Ascending aorta (tissue), 2 donors: ENCODE measurements at regions not wholly inside any gene's neighbourhood (a gene's known extent, or its start where the extent isn't known, plus 50 kb on each side); places are given as distances from the start of the nearest gene placed in this dataset.
A peak's percentile ranks its signal among the peaks of the same experiment; 100 is the strongest.

Experiments
- DNase-seq, 2 donors: peaks; one replicate each; pipeline ENCODE4 v3.0.0-alpha.2; 2019; ENCODE audit warnings: low spot score in 2 of 2
- H3K27ac ChIP-seq, 2 donors: fragments of 200-600 bp; sonication (generic); one replicate each; pipeline ENCODE4 v1.5.1; 2016 to 2017; ENCODE audit warnings: mild to moderate bottlenecking in 1 of 2
- H3K27me3 ChIP-seq: fragments of 200-600 bp; sonication (generic); one replicate; pipeline ENCODE4 v1.5.1; 2017
- H3K36me3 ChIP-seq, 2 donors: fragments of 200-600 bp; sonication (generic); one replicate each; pipeline ENCODE4 v1.5.1; 2016
- H3K4me1 ChIP-seq, 2 donors: fragments of 200-600 bp; sonication (generic); one replicate each; pipeline ENCODE4 v1.5.1; 2016 to 2017; ENCODE audit warnings: mild to moderate bottlenecking in 1 of 2
- H3K4me3 ChIP-seq, 2 donors: fragments of 200-600 bp; sonication (generic); one replicate each; pipeline ENCODE4 v1.5.1; 2016 to 2017; ENCODE audit warnings: mild to moderate bottlenecking in 1 of 2
- H3K9me3 ChIP-seq, 2 donors: fragments of 200-600 bp; sonication (generic); one replicate each; pipeline ENCODE4 v1.5.1; 2016
- intact Hi-C: fragments of 100-400 bp; cut with DNase I; formaldehyde crosslinking; loops from one replicate; pipeline ENCODE4 v1.15.1; 2023
- TF ChIP-seq, protein P1 (sequence below), 3 experiments: fragments of 200-600 bp in 2 of 3; fragments of 450-650 bp in 1 of 3; sonication (generic) in 2 of 3; IDR thresholded peaks; one replicate each; pipeline ENCODE4 v1.5.1; 2016 to 2019; ENCODE audit warnings: antibody characterized with exemption in 3 of 3, mild to moderate bottlenecking in 1 of 3, moderate library complexity in 1 of 3

DNA sequence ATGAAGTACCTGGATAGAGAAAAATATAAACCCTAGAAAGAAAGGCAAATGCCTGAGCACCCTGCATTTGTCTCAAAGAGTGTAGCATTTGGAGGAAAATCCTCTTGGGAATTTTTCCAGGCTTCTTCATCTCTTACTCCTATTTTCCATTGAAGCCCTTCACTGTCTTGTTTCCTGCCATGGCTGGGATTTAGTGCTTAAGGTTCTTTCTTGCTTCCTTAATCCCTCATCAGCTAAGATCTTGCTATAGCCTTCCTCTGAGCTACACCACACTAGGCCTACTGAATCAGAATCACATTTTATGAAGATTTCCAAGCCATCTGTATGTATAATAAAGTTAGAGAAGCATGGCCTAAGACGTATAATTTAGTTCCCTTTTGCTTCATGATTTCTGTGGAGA lies 97.5 kb upstream of the PHYHIPL start:
- Histone ChIP-seq H3K4me1 (peaks cover 8 to 48% of the 10 kb centered on the region in 2 donors), H3K36me3 (no peaks in the 10 kb centered on the region), H3K27me3 (no peaks in the 10 kb centered on the region), H3K9me3 (no peaks in the 10 kb centered on the region), H3K4me3 (no peak overlapping the region), H3K27ac (peak overlapping the region; percentile 82 to 86)
- TF ChIP-seq, protein P1, sequence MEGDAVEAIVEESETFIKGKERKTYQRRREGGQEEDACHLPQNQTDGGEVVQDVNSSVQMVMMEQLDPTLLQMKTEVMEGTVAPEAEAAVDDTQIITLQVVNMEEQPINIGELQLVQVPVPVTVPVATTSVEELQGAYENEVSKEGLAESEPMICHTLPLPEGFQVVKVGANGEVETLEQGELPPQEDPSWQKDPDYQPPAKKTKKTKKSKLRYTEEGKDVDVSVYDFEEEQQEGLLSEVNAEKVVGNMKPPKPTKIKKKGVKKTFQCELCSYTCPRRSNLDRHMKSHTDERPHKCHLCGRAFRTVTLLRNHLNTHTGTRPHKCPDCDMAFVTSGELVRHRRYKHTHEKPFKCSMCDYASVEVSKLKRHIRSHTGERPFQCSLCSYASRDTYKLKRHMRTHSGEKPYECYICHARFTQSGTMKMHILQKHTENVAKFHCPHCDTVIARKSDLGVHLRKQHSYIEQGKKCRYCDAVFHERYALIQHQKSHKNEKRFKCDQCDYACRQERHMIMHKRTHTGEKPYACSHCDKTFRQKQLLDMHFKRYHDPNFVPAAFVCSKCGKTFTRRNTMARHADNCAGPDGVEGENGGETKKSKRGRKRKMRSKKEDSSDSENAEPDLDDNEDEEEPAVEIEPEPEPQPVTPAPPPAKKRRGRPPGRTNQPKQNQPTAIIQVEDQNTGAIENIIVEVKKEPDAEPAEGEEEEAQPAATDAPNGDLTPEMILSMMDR (IDR thresholded peaks at IDR 0.05) = no peak
- intact Hi-C loops = loop anchor here (2.0 to 5.0 kb wide), 5 partner anchors 72 to 308 kb away; partner anchors contain the start of gene PHYHIPL
- no peak for DNase-seq

DNA sequence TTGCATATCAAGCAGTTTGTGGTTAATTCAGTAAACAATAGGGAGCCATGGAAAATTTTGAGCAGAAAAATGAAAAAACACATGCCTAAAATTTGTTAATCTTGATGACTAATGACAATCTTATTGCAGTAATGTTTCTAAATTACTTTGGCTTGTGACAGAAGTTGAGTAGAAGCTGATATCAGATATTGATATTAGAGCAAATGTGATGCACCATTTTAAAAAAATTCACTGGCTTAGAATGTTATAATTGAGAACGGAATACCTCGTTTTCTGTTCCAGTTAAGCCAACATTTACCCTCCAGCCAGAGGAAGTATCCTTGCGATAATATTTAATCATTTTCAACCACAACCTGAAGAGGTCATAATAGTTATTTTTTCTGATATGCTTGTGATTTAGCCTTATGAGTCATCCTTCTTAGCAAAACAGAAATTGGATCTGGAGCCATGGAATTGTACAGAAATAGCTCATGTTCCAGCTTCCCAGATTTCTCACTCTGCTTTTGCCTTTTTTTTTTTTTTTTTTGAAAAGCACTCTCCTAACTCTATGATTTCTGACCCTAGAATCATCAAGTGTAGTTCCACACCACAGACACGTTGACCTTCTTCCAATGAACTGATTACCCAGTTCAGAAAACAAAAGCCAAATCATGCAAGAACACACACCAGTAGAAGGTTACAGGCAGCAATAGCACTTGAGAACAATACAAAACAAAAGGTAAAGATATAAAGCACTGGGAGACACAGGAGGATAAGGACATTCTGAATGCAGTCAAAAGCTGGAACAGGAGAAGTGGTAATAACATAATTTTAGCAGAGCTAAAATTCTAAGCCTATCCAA lies 96.8 kb upstream of the PHYHIPL start:
- no peaks in the 10 kb centered on the region for H3K27me3 ChIP-seq
- TF ChIP-seq, protein P1 (IDR thresholded peaks at IDR 0.05) = no peak
- H3K9me3 ChIP-seq = no peaks in the 10 kb centered on the region
- H3K36me3 ChIP-seq = no peaks in the 10 kb centered on the region
- H3K27ac ChIP-seq = peak overlapping the region; percentile 82 to 86
- peaks cover 8 to 48% of the 10 kb centered on the region in 2 donors for H3K4me1 ChIP-seq
- no peak overlapping the region for H3K4me3 ChIP-seq
- intact Hi-C loops = loop anchor here (2.0 to 10.0 kb wide), 8 partner anchors 73 to 815 kb away; partner anchors contain the start of genes CISD1, IPMK and PHYHIPL
- no peak for DNase-seq

DNA sequence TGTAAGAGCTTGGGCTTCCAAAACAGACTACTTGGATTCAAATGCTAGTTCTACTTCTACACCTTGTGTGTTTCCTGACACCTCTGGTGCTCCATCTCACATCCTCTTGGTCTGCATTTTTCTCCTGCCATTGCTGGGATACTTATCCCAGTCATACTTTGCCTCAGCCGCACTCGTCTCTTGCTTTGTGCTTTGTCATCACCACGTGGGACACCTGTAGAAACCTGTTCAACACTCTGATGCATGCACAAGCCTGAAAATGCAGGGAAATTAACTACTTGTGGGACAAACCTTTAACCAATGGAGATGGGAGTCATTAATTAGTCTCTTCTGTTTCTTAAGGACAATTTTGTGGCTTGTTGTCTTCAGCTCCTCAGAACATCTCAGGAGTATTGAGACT lies 94.2 kb upstream of the PHYHIPL start:
- TF ChIP-seq, protein P1 (IDR thresholded peaks at IDR 0.05) = no peak
- Histone ChIP-seq H3K4me1 (peaks cover 8 to 43% of the 10 kb centered on the region in 2 donors), H3K27me3 (no peaks in the 10 kb centered on the region), H3K36me3 (no peaks in the 10 kb centered on the region), H3K4me3 (no peak overlapping the region), H3K27ac (peak overlapping the region; percentile 82 to 86), H3K9me3 (no peaks in the 10 kb centered on the region)
- intact Hi-C loops = loop anchor here (5.0 to 10.0 kb wide), 3 partner anchors 253 to 817 kb away; partner anchors contain the start of genes CISD1 and IPMK
- DNase-seq = no peak

DNA sequence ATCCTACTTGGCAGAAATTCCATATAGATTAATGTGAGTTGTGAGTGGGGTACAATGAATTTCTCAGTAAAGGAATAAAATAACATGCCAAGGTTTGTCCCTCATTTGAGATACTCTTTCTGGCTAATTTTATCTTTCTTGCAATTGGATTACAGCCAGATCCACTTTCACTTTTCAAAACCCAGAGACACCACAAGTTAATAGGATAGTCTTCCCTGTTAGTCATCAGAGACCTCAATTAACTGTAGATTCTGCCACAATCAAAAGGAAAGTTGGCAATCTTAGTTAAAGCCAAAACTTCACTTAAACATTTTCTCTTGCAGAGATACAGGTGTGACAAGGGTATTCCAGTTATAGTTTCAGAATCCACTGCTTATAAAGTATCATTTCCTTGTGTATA lies 91.4 kb upstream of the PHYHIPL start:
- Histone ChIP-seq H3K36me3 (no peaks in the 10 kb centered on the region), H3K27me3 (no peaks in the 10 kb centered on the region), H3K9me3 (no peaks in the 10 kb centered on the region), H3K4me3 (no peak overlapping the region), H3K4me1 (peaks cover 6 to 26% of the 10 kb centered on the region in 2 donors), H3K27ac (no peak overlapping the region)
- TF ChIP-seq, protein P1 (IDR thresholded peaks at IDR 0.05) = no peak
- DNase-seq = no peak
- intact Hi-C loops = loop anchor here (10.0 kb wide), 2 partner anchors 250 to 820 kb away; partner anchors contain the start of genes CISD1 and IPMK

DNA sequence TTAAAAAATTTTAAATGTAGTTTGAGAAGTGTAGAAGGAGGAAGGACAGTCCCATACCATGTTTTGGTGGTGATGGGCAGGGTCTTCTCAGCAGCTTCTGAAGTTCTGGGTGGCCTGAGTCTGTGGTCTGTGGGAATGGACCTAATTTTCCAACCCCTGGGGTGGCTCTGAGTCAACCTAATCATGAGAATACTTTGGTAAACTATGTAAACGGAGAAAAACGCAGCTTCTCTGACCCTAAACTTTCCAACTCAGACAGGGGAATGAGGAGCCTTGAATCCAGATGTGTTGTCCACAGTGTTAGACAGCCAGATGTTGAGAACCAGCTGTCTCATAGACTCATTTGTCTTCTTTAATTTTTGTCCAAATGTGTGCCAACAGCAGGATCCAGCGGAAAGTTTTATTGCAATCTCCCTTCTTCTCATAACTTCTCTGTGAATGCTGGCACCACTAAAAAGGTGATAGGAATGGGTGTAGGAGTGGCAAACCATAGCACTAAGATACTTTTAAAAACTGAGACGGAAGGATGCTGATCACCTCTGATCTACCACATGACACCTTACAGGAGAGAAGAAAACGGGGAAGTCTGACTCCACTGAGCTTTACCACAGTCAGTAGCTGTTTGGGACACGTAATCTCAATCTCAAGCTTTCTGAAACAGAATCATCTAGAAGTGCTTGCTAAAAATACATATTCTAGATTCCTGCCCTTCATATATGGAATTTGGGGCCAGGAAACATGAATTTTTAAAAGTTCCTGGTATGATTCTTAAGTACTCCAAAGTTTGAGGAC lies 90.5 kb upstream of the PHYHIPL start:
- Histone ChIP-seq H3K36me3 (no peaks in the 10 kb centered on the region), H3K4me3 (no peak overlapping the region), H3K9me3 (no peaks in the 10 kb centered on the region), H3K4me1 (peaks cover 6 to 21% of the 10 kb centered on the region in 2 donors), H3K27ac (peak overlapping the region in 1 of 2 donors; percentile 47), H3K27me3 (no peaks in the 10 kb centered on the region)
- no peak for DNase-seq
- intact Hi-C loops = loop anchor here (10.0 kb wide), 2 partner anchors 249 to 821 kb away; partner anchors contain the start of genes CISD1 and IPMK
- TF ChIP-seq, protein P1 (IDR thresholded peaks at IDR 0.05) = no peak
